CD4-positive, alpha-beta T cell treated with Interferon alpha-2 for 1 hour (primary cell): ENCODE measurements at regions not wholly inside any gene's neighbourhood (a gene's known extent, or its start where the extent isn't known, plus 50 kb on each side); places are given as distances from the start of the nearest gene placed in this dataset.

Source experiments
- DNase-seq, 2 donors: peaks; one replicate each; pipeline ENCODE4 v3.0.0-alpha.2; 2020 to 2022

DNA sequence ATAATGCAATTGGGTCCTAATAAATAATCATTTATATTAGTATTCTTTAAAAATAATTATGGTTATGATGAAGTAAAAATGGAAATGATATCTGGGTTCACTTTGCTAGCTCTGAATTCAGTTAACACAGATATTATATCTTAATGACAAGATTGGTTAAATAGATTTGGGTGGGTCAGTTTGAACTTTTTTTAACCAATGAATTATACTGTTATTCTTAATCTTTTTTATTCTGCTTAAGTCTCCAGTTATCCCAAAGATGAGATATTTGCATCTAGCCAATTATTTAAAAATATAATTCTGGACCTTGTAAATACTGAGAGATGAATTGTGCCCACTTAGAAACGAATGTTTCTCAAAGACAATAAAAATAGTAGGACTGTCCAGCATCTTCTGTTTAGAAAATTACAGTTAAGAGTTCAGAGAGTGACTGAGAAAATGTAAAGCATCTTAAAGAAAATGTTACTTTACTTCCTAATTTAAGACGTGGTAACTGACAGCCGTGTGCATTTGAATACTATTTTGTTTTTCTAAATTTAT is 345.2 kb downstream of the USP25 start:
- no peak for DNase-seq

DNA sequence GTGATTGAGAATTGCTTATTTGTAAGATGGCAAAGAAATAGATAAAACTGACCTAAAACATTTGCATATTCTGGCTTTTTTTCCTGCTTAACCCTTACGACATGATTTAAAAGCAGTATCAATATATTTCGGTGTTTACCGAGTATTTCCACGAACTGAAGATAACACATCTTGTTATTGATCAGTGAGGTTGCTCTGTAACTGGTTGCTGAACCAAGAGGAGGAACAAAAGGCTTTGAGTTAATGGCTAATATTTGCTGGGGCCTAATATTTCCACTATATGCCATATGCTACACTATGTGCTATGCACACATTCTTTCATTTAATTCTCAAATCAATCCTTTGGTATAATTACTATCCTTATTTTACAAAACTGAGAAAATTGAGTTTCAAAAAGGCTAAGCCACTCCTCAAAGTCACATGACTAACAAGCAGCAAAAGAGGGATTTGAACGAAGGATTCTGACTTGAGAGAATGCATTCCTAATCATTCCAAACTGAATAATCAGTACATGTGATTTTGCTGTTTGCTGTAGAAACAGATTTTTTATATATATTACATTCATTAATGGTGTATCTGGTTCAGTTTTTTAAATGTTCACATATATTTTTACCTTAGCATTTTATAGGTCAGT is 346.0 kb downstream of the USP25 start:
- DNase-seq = no peak

- no peak for DNase-seq
Measured at GRCh38 chr21:16076465-16076864, 346.7 kb downstream of the USP25 start.

DNA sequence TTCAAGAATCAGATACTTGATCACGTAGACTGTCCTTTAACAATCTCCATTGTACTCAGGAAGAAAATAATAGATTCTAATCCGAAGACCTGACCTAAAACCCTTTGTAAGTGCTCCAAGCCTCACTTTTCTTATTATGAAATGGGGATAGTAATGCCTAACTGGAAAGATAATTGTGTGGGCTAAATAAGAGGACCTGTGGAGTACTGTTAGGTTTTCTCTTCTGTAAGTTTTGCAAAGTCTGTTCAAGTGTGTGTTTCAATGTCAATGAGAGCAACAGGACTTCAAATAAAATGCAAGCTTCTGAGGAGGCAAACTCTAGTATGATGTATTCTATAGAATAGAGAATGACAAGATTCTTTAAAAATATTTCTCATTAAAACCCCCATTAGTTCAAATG is 348.6 kb downstream of the USP25 start:
- no peak for DNase-seq

- no peak for DNase-seq
Measured at GRCh38 chr21:16079830-16080229, 350.0 kb downstream of the USP25 start.

GRCh38 chr21:16081304-16081703 is 351.5 kb downstream of the USP25 start:
- no peak for DNase-seq

DNA sequence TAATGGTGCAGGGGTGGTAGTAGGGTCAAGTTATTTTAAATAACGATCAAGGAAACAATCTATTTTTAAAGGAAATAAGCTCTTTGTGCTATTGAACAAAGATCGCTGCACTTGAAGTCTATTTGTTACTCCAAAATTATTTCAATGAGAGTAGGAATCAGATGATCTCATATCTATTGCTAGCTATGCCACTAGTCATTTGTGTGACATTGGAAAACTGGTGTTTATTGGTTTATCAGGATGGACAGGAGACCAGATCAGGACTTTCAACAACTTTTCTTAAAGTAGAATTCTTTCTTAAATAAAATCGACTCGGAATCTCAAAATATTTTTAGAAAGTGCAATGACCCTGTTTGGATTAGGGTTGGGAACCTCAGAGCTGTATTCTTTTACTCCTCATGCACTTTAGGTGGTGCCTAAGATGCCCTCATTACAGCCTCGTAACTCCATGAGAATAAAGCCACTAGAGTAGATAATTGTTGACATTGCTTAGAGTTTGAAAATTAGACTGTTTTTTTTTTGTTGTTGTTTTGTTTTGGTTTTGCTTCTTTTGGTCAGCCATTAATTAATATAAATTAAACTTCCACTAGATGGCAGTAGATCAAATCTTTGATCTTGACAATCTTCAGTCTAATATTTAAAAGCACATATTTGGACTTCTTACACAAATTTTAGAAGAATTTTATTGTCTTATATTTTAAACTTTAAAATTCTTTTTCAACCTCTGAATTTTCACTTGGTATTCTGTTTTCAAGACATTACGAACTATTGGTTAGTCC is 352.4 kb downstream of the USP25 start:
- DNase-seq = peak in 1 of 2 donors; percentile 1

DNA sequence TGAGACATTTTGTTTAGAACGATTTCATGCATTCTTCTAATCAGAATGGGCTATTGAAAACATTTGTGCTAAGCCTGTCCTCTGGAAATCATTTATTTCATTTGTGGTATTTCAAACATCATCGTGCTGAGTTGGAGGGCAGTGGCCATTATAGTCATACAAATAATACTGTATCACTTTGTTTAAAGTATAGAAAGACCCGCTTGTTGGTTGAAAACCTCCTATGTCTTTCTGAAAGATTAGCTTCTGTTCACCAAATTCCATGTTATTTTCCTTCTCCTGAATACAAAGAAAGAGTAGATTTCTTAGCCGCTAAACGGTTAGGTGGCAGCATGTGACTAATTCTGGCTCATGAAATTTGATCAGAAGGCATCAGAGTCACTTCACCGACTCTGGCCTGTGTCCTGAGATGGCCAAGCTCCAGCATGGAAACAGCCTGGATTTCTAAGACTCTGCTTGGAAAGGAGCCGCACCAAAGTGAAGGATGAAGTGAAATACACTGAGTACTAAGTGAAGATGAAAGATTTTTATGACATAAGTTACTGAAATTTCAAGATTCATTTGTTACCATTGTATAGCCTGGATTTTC is 355.1 kb downstream of the USP25 start:
- DNase-seq = no peak

- DNase-seq = no peak
Measured at GRCh38 chr21:16085421-16085820, 355.6 kb downstream of the USP25 start.

DNA sequence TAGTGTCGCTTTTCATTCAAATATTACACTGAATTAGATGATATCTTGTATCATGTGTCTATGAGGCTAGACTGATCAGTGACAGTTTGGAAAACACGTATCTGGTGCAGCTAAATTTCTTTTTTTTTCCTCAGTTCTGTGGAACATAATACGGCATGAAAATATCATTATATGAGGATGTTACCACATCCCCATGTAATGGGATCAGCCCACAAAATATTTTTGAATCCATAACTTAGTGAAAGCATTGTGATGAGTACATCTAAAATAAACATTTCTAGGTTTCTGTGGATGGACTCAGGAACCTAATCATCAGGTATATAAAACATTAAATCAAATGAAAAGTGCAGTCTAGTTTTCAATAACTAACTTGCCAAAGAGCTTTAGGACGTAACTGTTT is 356.3 kb downstream of the USP25 start:
- DNase-seq = no peak

DNA sequence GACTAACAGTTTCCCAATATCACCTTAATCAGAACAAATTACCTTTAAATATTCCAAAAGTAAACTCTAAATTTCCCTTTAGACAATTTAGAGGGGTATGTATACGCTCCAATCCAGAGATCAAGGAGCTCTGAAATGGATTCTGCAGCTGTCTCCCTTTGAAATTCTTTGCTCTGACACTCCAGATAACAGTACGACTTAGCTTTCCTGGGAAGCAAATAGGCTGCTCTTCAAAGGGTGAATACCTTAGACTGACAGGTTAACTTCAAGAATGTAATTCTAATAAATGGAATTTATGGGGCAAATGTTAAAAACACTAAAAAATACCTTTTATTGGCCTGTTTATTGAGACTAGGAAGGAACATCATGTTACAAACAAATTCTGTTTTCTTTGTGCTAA is 357.2 kb downstream of the USP25 start:
- no peak for DNase-seq

- no peak for DNase-seq
Measured at GRCh38 chr21:16087523-16087922, 357.7 kb downstream of the USP25 start.

DNA sequence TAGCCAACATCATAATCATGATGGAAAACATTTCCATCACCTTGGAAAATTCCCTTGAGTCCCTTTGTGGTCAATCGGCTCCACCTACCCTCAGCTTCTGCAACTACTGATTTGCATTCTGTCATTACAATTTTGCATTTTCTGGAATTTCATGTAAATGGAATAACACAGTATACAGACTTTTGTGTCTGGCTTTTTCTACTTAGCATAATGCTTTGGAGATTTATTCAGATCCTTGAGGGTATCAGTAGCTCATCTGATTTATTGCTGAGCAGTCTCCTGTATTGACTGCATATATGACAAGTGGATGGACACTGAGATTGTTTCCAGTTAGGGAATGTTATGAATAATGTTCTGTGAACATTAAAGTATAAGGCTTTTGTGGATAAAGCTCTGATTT is 358.3 kb downstream of the USP25 start:
- no peak for DNase-seq

DNA sequence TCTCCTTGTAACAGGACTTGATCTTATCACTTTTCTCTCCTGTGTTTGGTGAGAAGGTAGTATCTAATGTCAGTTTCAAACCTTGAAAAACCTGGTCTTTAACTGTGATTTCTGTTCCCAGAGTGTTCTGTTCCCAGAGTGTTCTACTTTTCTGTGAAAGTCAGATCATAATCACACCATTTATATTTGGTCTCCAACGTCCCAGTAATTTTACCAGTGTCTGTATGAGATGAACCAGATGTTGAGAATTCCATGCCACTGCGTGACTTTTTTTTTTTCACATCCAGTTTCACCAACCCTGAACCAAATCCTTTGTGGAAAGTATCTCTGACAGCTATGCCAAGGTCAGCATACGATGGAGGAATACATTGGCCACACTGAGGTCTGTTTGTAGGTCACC is 365.2 kb downstream of the USP25 start:
- DNase-seq = no peak

GRCh38 chr21:16096988-16097387 is 367.2 kb downstream of the USP25 start:
- DNase-seq = no peak

DNA sequence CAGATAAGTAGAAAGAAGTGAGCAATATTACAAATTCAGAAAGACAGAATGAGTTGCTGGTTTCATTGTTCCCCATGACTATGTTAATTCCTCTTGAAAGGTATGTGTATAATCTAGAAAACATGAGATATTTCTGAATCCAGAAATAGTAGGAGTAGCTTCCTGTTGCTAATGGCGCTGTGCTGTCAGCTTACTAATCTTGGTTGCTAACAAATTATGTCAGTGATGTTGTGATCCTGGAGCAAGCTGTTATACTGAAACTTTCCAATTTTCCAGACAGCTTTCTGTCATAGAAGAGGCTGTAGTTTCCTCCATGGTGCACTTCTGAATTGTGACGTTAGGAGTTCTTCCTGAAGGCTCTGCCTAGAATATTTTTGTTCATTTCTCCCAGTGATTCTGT is 372.3 kb downstream of the USP25 start:
- DNase-seq = no peak

- no peak for DNase-seq
Measured at GRCh38 chr21:16108561-16109075, 378.8 kb downstream of the USP25 start.

- DNase-seq = no peak
Measured at GRCh38 chr21:16113052-16113715, 383.4 kb downstream of the USP25 start.

DNA sequence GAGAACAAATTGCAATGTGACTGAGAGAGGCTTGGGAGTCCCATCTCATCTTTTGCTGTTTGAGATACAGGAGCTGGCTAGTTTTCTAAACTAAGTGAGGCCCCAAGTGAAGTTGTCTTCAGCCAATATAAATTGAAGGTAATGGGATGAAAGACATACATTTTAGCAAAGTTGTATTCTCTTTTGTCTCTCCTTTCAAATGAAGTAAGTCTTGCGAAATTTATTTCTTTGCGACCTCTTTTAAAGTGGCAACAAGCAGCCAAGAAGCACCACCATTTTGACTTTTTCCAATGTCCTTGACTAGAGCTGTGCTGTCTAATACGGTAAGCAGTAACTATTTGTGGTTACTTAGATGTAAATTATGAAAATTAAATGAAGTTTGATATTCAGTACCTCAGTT is 385.7 kb downstream of the USP25 start:
- DNase-seq = no peak

DNA sequence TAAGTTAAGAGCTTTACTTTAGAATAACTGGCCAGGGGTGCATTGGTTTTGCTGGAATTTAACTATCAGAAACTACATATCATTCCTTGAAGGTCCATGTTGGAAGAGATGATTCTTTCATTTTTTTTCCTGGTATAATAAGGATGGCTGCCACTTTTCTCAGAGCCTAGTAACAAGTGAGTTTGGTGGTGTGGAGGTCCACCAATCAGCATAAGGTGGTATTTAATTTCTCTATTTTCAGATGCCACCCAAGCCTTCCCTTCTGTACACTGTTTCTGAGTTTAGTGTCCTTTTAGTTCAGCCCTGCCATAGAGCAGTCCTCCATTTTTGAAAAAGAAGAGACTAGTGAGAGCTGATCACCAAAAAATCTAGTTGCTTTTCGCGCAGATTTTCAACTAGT is 386.3 kb downstream of the USP25 start:
- no peak for DNase-seq

DNA sequence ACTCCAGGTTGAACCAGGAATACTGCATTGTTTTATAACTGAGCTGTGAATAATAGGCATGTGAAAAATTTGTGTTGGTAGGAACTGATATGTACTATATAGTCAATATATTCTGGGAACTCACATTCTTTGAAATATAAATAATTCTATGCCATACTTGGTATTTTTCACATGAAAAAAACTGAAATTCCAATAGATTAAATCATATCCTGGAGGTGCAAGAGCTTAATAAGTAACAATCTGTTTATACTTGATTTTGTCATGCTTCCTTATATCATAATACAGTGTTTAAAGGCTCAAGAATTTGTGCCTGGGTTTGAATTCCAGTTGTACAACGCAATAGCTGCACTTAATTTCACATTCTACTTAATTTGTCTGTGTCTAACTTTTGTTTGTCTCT is 387.0 kb downstream of the USP25 start:
- no peak for DNase-seq

GRCh38 chr21:16117331-16117730 is 387.5 kb downstream of the USP25 start:
- DNase-seq = no peak

GRCh38 chr21:16117851-16118590 is 388.2 kb downstream of the USP25 start:
- no peak for DNase-seq
